ENCODE measurements at regions not wholly inside any gene's neighbourhood (a gene's known extent, or its start where the extent isn't known, plus 50 kb on each side); places are given as distances from the start of the nearest gene placed in this dataset.

DNA sequence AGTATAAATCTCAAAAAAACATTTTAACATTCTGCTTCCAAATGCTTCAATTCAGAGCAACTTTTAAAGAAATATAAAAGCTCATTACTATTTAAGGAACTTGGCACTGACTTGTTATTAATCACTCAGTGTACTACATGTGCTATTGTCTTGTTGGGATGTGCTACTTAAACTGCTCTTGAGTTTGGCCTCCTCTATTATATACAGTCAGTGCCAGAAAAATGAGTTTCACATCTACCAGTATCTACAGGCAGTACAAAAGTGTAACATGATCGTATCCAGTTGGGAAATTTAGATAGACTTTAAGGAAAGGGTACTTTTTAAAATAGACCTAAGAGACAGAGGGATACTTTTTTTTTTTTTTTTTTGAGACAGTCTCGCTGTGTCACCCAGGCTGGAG is 627.3 kb upstream of the SLC35B3 start:
- Histone ChIP-seq H3K4me2 (ENCODE audit: low read length) (no peak overlapping the region), H3K27me3 (ENCODE audit: insufficient read depth, low read length) (no peaks in the 10 kb centered on the region), H3K9me2 (ENCODE audit: insufficient read depth) (no peaks in the 10 kb centered on the region), H3K9ac (ENCODE audit: low read length) (no peak overlapping the region), H3K36me3 (ENCODE audit: control insufficient read depth in 1 of 2, insufficient read depth in 2 of 2, low read length in 2 of 2) (no peaks in the 10 kb centered on the region), H3K4me3 (replicated peaks in 1 of 2; ENCODE audit: low read depth in 1 of 2, low read length in 2 of 2) (no peak overlapping the region), H3K4me1 (ENCODE audit: control insufficient read depth in 1 of 2, insufficient read depth in 2 of 2, low read length in 2 of 2) (no peaks in the 10 kb centered on the region), H4K20me1 (ENCODE audit: insufficient read depth) (no peaks in the 10 kb centered on the region), H3K9me3 (ENCODE audit: control insufficient read depth in 1 of 2, insufficient read depth in 1 of 2, low read depth in 1 of 2, low read length in 2 of 2) (no peaks in the 10 kb centered on the region), H2AFZ (ENCODE audit: low read depth, low read length, poor library complexity, severe bottlenecking) (no peak overlapping the region), H3K27ac (ENCODE audit: low read depth, low read length) (no peak overlapping the region), H3K79me2 (ENCODE audit: insufficient read depth, low read length) (no peaks in the 10 kb centered on the region)
- intact Hi-C loops (cut with micrococcal nuclease): no loop called here
- POLR2A ChIA-PET: no interaction called here
- no TSS peak for BruUV-seq (replicated peaks)
- CTCF ChIA-PET: no interaction called here
- ATAC-seq (no peak), DNase-seq (ENCODE audit: low read depth, low spot score) (no peak)
- no peak for TF ChIP-seq SP1 (IDR thresholded peaks at IDR 0.05; ENCODE audit: low read depth)
- TF ChIP-seq SIN3A (IDR thresholded peaks at IDR 0.05; ENCODE audit: low read depth): no peak
- TF ChIP-seq CEBPB (IDR thresholded peaks at IDR 0.05; ENCODE audit: low read depth): no peak
- TF ChIP-seq ZBTB33 (IDR thresholded peaks at IDR 0.05; ENCODE audit: extremely low read depth, insufficient replicate concordance, low read length): no peak
- TF ChIP-seq FOSL1 (IDR thresholded peaks at IDR 0.05; ENCODE audit: low read depth): no peak
- no peak for TF ChIP-seq CTCF (IDR thresholded peaks at IDR 0.05 in 2 of 3, conservative IDR thresholded peaks at IDR 0.05 in 1 of 3; ENCODE audit: borderline replicate concordance in 1 of 3, insufficient read depth in 1 of 3, low read depth in 2 of 3, low read length in 2 of 3)
- no peak for TF ChIP-seq ATF3 (IDR thresholded peaks at IDR 0.05)
- TF ChIP-seq ZNF274 (IDR thresholded peaks at IDR 0.05; ENCODE audit: low read depth, low read length): no peak
- no peak for TF ChIP-seq POLR2A (IDR thresholded peaks at IDR 0.05; ENCODE audit: borderline replicate concordance, extremely low read depth, insufficient read depth, insufficient read length)
- TF ChIP-seq EZH2 (IDR thresholded peaks at IDR 0.05): no peak
- no peak for TF ChIP-seq EGR1 (IDR thresholded peaks at IDR 0.05; ENCODE audit: low read depth)
- no peak for TF ChIP-seq CBX3 (IDR thresholded peaks at IDR 0.05; ENCODE audit: low read depth)
- TF ChIP-seq RAD21 (IDR thresholded peaks at IDR 0.05; ENCODE audit: low read depth): no peak
- TF ChIP-seq, protein P1, sequence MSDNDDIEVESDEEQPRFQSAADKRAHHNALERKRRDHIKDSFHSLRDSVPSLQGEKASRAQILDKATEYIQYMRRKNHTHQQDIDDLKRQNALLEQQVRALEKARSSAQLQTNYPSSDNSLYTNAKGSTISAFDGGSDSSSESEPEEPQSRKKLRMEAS (IDR thresholded peaks at IDR 0.05): no peak
- TF ChIP-seq, protein P2, sequence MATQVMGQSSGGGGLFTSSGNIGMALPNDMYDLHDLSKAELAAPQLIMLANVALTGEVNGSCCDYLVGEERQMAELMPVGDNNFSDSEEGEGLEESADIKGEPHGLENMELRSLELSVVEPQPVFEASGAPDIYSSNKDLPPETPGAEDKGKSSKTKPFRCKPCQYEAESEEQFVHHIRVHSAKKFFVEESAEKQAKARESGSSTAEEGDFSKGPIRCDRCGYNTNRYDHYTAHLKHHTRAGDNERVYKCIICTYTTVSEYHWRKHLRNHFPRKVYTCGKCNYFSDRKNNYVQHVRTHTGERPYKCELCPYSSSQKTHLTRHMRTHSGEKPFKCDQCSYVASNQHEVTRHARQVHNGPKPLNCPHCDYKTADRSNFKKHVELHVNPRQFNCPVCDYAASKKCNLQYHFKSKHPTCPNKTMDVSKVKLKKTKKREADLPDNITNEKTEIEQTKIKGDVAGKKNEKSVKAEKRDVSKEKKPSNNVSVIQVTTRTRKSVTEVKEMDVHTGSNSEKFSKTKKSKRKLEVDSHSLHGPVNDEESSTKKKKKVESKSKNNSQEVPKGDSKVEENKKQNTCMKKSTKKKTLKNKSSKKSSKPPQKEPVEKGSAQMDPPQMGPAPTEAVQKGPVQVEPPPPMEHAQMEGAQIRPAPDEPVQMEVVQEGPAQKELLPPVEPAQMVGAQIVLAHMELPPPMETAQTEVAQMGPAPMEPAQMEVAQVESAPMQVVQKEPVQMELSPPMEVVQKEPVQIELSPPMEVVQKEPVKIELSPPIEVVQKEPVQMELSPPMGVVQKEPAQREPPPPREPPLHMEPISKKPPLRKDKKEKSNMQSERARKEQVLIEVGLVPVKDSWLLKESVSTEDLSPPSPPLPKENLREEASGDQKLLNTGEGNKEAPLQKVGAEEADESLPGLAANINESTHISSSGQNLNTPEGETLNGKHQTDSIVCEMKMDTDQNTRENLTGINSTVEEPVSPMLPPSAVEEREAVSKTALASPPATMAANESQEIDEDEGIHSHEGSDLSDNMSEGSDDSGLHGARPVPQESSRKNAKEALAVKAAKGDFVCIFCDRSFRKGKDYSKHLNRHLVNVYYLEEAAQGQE (IDR thresholded peaks at IDR 0.05; ENCODE audit: low read depth): no peak
- no peak for TF ChIP-seq JUND (IDR thresholded peaks at IDR 0.05)
- TF ChIP-seq ELF1 (IDR thresholded peaks at IDR 0.05; ENCODE audit: borderline replicate concordance, low read depth): no peak
- no peak for TF ChIP-seq POLR2AphosphoS5 (IDR thresholded peaks at IDR 0.05; ENCODE audit: low read depth, low read length)
- TF ChIP-seq ZFX (IDR thresholded peaks at IDR 0.05): no peak
- TF ChIP-seq EZH2phosphoT487 (IDR thresholded peaks at IDR 0.05; ENCODE audit: borderline replicate concordance): no peak
- RAD21 ChIA-PET (ENCODE audit: low non-redundant PET in 1 of 2, low total read pairs in 2 of 2, uncharacterized antibody in 2 of 2, unreplicated experiment in 2 of 2): no interaction called here
